ENCODE measurements at regions not wholly inside any gene's neighbourhood (a gene's known extent, or its start where the extent isn't known, plus 50 kb on each side); places are given as distances from the start of the nearest gene placed in this dataset.

GRCh38 chr18:64330161-64330560 lies 181.3 kb upstream of the LINC00305 start:
- TF ChIP-seq CTCF (IDR thresholded peaks at IDR 0.05): no peak
- DNase-seq (ENCODE audit: low spot score): no peak
- Histone ChIP-seq H3K4me3 (no peak overlapping the region), H3K27ac (no peak overlapping the region)

- no peak for TF ChIP-seq CTCF (IDR thresholded peaks at IDR 0.05)
- H3K4me3 ChIP-seq: no peak overlapping the region
- H3K27ac ChIP-seq: no peak overlapping the region
- DNase-seq (ENCODE audit: low spot score): no peak
Observed at GRCh38 chr18:64322189-64322588, 173.3 kb upstream of the LINC00305 start.

GRCh38 chr18:64318547-64318946 lies 169.7 kb upstream of the LINC00305 start:
- no peak for DNase-seq (ENCODE audit: low spot score)
- no peak for TF ChIP-seq CTCF (IDR thresholded peaks at IDR 0.05)
- no peak overlapping the region for H3K4me3 ChIP-seq
- no peak overlapping the region for H3K27ac ChIP-seq

- H3K4me3 ChIP-seq: no peak overlapping the region
- no peak for DNase-seq (ENCODE audit: low spot score)
- no peak for TF ChIP-seq CTCF (IDR thresholded peaks at IDR 0.05)
- no peak overlapping the region for H3K27ac ChIP-seq
Observed at GRCh38 chr18:64311859-64312258, 163.0 kb upstream of the LINC00305 start.

GRCh38 chr18:64295839-64296238 lies 147.0 kb upstream of the LINC00305 start:
- Histone ChIP-seq H3K27ac (no peak overlapping the region), H3K4me3 (no peak overlapping the region)
- no peak for DNase-seq (ENCODE audit: low spot score)
- TF ChIP-seq CTCF (IDR thresholded peaks at IDR 0.05): no peak

GRCh38 chr18:64294967-64295366 lies 146.1 kb upstream of the LINC00305 start:
- no peak overlapping the region for H3K4me3 ChIP-seq
- no peak for DNase-seq (ENCODE audit: low spot score)
- no peak for TF ChIP-seq CTCF (IDR thresholded peaks at IDR 0.05)
- H3K27ac ChIP-seq: no peak overlapping the region

- DNase-seq (ENCODE audit: low spot score): no peak
- no peak overlapping the region for H3K4me3 ChIP-seq
- no peak for TF ChIP-seq CTCF (IDR thresholded peaks at IDR 0.05)
- H3K27ac ChIP-seq: no peak overlapping the region
Observed at GRCh38 chr18:64288432-64288831, 139.5 kb upstream of the LINC00305 start.

Measured in coronary artery (tissue), 2 donors.